ENCODE measurements at regions not wholly inside any gene's neighbourhood (a gene's known extent, or its start where the extent isn't known, plus 50 kb on each side); places are given as distances from the start of the nearest gene placed in this dataset.

- no peak for TF ChIP-seq CTCF (IDR thresholded peaks at IDR 0.05)
- Histone ChIP-seq H3K4me2 (replicated peaks; ENCODE audit: extremely low read depth, low read length, poor library complexity, severe bottlenecking) (no peak overlapping the region), H3K4me3 (replicated peaks in 1 of 3; ENCODE audit: low read depth in 2 of 3, low read length in 3 of 3) (no peak overlapping the region), H3K79me2 (ENCODE audit: insufficient read depth, low read length) (no peaks in the 10 kb centered on the region), H3K27ac (ENCODE audit: low read depth in 1 of 2, low read length in 2 of 2) (no peak overlapping the region), H3K4me1 (ENCODE audit: control insufficient read depth in 1 of 2, insufficient read depth in 2 of 2, low read length in 2 of 2) (no peaks in the 10 kb centered on the region), H3K27me3 (ENCODE audit: control insufficient read depth in 2 of 2, insufficient read depth in 2 of 2, low read length in 2 of 2) (no peaks in the 10 kb centered on the region), H3K9ac (ENCODE audit: insufficient read depth, low read length, poor library complexity, severe bottlenecking) (no peak overlapping the region), H3K9me3 (replicated peaks in 1 of 2; ENCODE audit: control insufficient read depth in 1 of 2, insufficient read depth in 1 of 2, low read length in 2 of 2) (peaks cover 0 to 3% of the 10 kb centered on the region in 2 donors), H2AFZ (ENCODE audit: insufficient read depth, low read depth, low read length, poor library complexity, severe bottlenecking) (no peak overlapping the region), H3K36me3 (replicated peaks in 1 of 2; ENCODE audit: control insufficient read depth in 1 of 2, insufficient read depth in 2 of 2, low read length in 2 of 2) (no peaks in the 10 kb centered on the region), H4K20me1 (ENCODE audit: insufficient read depth, low read length) (no peaks in the 10 kb centered on the region)
- no peak overlapping the region for H3K4me3 Mint-ChIP-seq
- H3K27ac Mint-ChIP-seq = no peak overlapping the region
- no peak for DNase-seq
- no peaks in the 10 kb centered on the region for H3K4me1 Mint-ChIP-seq
- H3K36me3 Mint-ChIP-seq = no peaks in the 10 kb centered on the region
- H3K9me3 Mint-ChIP-seq = peaks cover 0 to 7% (median 0%) of the 10 kb centered on the region in 7 donors
- no CpG with 5 or more reads among the region's 1 CpG for WGBS (ENCODE audit: insufficient coverage)
- H3K27me3 Mint-ChIP-seq (ENCODE audit: low read depth in 3 of 3) = peaks cover 0 to 1% (median 0%) of the 10 kb centered on the region in 3 donors
- intact Hi-C loops (cut with micrococcal nuclease) = no loop called here
These were observed 743.3 kb downstream of the PLOD2 start for GRCh38 chr3:145417678-145418077.

- Histone ChIP-seq H3K9ac (ENCODE audit: insufficient read depth, low read length, poor library complexity, severe bottlenecking) (no peak overlapping the region), H3K4me3 (replicated peaks in 1 of 3; ENCODE audit: low read depth in 2 of 3, low read length in 3 of 3) (no peak overlapping the region), H3K27me3 (ENCODE audit: control insufficient read depth in 2 of 2, insufficient read depth in 2 of 2, low read length in 2 of 2) (no peaks in the 10 kb centered on the region), H2AFZ (ENCODE audit: insufficient read depth, low read depth, low read length, poor library complexity, severe bottlenecking) (no peak overlapping the region), H3K36me3 (replicated peaks in 1 of 2; ENCODE audit: control insufficient read depth in 1 of 2, insufficient read depth in 2 of 2, low read length in 2 of 2) (no peaks in the 10 kb centered on the region), H3K4me2 (replicated peaks; ENCODE audit: extremely low read depth, low read length, poor library complexity, severe bottlenecking) (no peak overlapping the region), H3K27ac (ENCODE audit: low read depth in 1 of 2, low read length in 2 of 2) (no peak overlapping the region), H4K20me1 (ENCODE audit: insufficient read depth, low read length) (no peaks in the 10 kb centered on the region), H3K9me3 (replicated peaks in 1 of 2; ENCODE audit: control insufficient read depth in 1 of 2, insufficient read depth in 1 of 2, low read length in 2 of 2) (peaks cover 4 to 7% of the 10 kb centered on the region in 2 donors), H3K4me1 (ENCODE audit: control insufficient read depth in 1 of 2, insufficient read depth in 2 of 2, low read length in 2 of 2) (no peaks in the 10 kb centered on the region), H3K79me2 (ENCODE audit: insufficient read depth, low read length) (no peaks in the 10 kb centered on the region)
- TF ChIP-seq CTCF (IDR thresholded peaks at IDR 0.05) = no peak
- peaks cover 0 to 4% (median 2%) of the 10 kb centered on the region in 7 donors for H3K9me3 Mint-ChIP-seq
- no peaks in the 10 kb centered on the region for H3K4me1 Mint-ChIP-seq
- intact Hi-C loops (cut with micrococcal nuclease) = no loop called here
- no CpG with 5 or more reads among the region's 3 CpGs for WGBS (ENCODE audit: insufficient coverage)
- H3K4me3 Mint-ChIP-seq = no peak overlapping the region
- H3K36me3 Mint-ChIP-seq = no peaks in the 10 kb centered on the region
- no peak overlapping the region for H3K27ac Mint-ChIP-seq
- peaks cover 0 to under 1% (median 0%) of the 10 kb centered on the region in 3 donors for H3K27me3 Mint-ChIP-seq (ENCODE audit: low read depth in 3 of 3)
- no peak for DNase-seq
These were observed 738.4 kb downstream of the PLOD2 start for GRCh38 chr3:145422556-145422955.

Measured in CD14-positive monocyte (primary cell).